ENCODE measurements at regions not wholly inside any gene's neighbourhood (a gene's known extent, or its start where the extent isn't known, plus 50 kb on each side); places are given as distances from the start of the nearest gene placed in this dataset.

DNA sequence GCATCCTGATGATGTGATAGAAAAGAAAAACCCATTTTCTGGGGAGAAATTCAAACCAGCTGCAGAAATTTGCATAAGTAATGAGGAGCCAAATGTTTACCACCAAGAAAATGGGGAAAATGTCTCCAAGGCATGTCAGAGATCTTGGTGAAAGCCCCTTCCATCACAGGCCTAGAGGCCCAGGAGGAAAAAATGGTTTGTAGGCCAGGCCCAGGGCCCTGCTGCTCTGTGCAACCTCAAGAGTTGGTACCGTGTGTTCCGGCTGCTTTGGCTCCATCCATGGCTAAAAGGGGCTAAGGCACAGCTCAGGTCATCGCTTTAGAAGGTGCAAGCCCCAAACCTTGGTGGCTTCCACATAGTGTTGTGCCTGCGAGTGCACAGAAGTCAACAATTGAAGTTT lies 543.1 kb downstream of the ZNF608 start:
- Histone ChIP-seq H3K27me3 (ENCODE audit: control insufficient read depth in 1 of 2, insufficient read depth in 2 of 2, low read length in 2 of 2) (no peaks in the 10 kb centered on the region), H3K4me3 (ENCODE audit: low read depth in 1 of 2, low read length in 2 of 2) (no peak overlapping the region), H3K4me1 (ENCODE audit: control insufficient read depth in 2 of 2, insufficient read depth in 2 of 2, low read length in 1 of 2) (no peaks in the 10 kb centered on the region), H3K9me3 (ENCODE audit: control insufficient read depth in 2 of 2, insufficient read depth in 1 of 2, low read depth in 1 of 2, low read length in 1 of 2) (peaks cover 2 to 6% of the 10 kb centered on the region in 2 donors), H3K36me3 (ENCODE audit: control insufficient read depth in 2 of 2, insufficient read depth in 2 of 2, low read length in 1 of 2) (no peaks in the 10 kb centered on the region), H3K27ac (ENCODE audit: low read depth in 2 of 2, low read length in 1 of 2) (no peak overlapping the region)
- WGBS, 2 donors, result 96% methylated on average over 4 of the region's 4 CpGs

DNA sequence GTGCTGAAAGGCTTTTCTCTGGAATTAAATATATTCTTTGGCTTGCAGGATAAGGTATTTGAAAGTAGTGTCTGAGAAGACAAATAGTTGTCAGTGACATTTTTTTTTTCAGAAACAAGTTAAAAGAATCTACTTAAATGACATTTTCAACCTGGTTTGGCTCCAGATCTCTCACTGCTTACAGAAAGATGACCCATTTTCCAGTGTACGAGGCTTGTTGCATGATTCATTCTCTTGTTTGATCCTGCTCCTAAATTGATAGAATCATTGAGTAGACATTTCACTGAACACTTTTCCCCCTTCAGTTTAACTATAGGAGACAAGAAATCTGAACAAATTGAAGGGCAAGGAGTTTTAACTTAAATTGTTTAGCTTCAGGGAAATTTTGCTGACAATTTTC lies 546.1 kb downstream of the ZNF608 start:
- WGBS, 2 donors, result 14 to 26% methylated on average over 1 of the region's 1 CpG
- Histone ChIP-seq H3K9me3 (ENCODE audit: control insufficient read depth in 2 of 2, insufficient read depth in 1 of 2, low read depth in 1 of 2, low read length in 1 of 2) (peaks cover 2 to 6% of the 10 kb centered on the region in 2 donors), H3K27ac (ENCODE audit: low read depth in 2 of 2, low read length in 1 of 2) (no peak overlapping the region), H3K27me3 (ENCODE audit: control insufficient read depth in 1 of 2, insufficient read depth in 2 of 2, low read length in 2 of 2) (no peaks in the 10 kb centered on the region), H3K36me3 (ENCODE audit: control insufficient read depth in 2 of 2, insufficient read depth in 2 of 2, low read length in 1 of 2) (no peaks in the 10 kb centered on the region), H3K4me3 (ENCODE audit: low read depth in 1 of 2, low read length in 2 of 2) (no peak overlapping the region), H3K4me1 (ENCODE audit: control insufficient read depth in 2 of 2, insufficient read depth in 2 of 2, low read length in 1 of 2) (no peaks in the 10 kb centered on the region)

DNA sequence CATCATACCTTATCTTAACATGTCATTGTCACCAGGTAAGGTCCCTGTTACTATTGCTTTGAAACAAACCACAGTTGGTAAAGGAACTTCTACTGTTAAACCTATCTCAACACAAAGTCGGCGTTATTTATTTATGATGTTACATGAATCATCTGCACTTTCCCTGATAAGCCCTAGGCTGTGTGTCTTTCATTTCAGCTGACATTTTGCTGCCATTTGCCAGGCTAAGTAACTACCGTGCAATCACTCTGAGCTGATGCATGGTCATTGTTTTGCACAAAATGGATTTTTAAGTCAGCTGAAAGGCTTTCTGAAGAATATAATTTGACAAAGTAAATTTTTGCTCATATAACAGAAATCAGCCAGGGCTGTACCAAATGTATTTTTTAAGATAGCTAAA lies 546.5 kb downstream of the ZNF608 start:
- no peak overlapping the region for H3K27ac ChIP-seq (ENCODE audit: low read depth in 2 of 2, low read length in 1 of 2)
- no peaks in the 10 kb centered on the region for H3K36me3 ChIP-seq (ENCODE audit: control insufficient read depth in 2 of 2, insufficient read depth in 2 of 2, low read length in 1 of 2)
- WGBS, 2 donors, result 52 to 57% methylated on average over 3 of the region's 3 CpGs
- H3K4me3 ChIP-seq (ENCODE audit: low read depth in 1 of 2, low read length in 2 of 2), result no peak overlapping the region
- peaks cover 2 to 6% of the 10 kb centered on the region in 2 donors for H3K9me3 ChIP-seq (ENCODE audit: control insufficient read depth in 2 of 2, insufficient read depth in 1 of 2, low read depth in 1 of 2, low read length in 1 of 2)
- no peaks in the 10 kb centered on the region for H3K4me1 ChIP-seq (ENCODE audit: control insufficient read depth in 2 of 2, insufficient read depth in 2 of 2, low read length in 1 of 2)
- no peaks in the 10 kb centered on the region for H3K27me3 ChIP-seq (ENCODE audit: control insufficient read depth in 1 of 2, insufficient read depth in 2 of 2, low read length in 2 of 2)

DNA sequence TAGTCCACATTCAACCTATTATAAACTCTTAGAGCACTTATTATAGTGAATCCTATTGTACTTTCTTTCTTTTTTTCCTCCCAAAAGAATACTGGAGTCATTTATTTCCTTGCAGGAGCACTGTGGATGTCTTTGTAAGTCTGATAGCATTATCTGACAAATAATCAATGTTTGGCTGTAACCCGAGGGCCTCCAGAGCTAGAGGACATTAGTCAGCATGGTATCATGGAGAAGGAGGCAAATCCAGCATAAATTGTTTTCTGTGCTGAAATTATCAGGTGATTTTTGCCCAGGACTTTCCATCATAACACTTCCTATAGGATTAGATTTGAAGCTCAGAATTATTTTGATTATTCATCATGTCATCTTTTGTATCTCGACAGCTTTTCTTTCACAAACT lies 551.0 kb downstream of the ZNF608 start:
- Histone ChIP-seq H3K27ac (ENCODE audit: low read depth in 2 of 2, low read length in 1 of 2) (no peak overlapping the region), H3K36me3 (ENCODE audit: control insufficient read depth in 2 of 2, insufficient read depth in 2 of 2, low read length in 1 of 2) (no peaks in the 10 kb centered on the region), H3K4me3 (ENCODE audit: low read depth in 1 of 2, low read length in 2 of 2) (no peak overlapping the region), H3K9me3 (ENCODE audit: control insufficient read depth in 2 of 2, insufficient read depth in 1 of 2, low read depth in 1 of 2, low read length in 1 of 2) (no peaks in the 10 kb centered on the region), H3K27me3 (ENCODE audit: control insufficient read depth in 1 of 2, insufficient read depth in 2 of 2, low read length in 2 of 2) (no peaks in the 10 kb centered on the region), H3K4me1 (ENCODE audit: control insufficient read depth in 2 of 2, insufficient read depth in 2 of 2, low read length in 1 of 2) (no peaks in the 10 kb centered on the region)
- 72 to 79% methylated on average over 2 of the region's 2 CpGs for WGBS, 2 donors

DNA sequence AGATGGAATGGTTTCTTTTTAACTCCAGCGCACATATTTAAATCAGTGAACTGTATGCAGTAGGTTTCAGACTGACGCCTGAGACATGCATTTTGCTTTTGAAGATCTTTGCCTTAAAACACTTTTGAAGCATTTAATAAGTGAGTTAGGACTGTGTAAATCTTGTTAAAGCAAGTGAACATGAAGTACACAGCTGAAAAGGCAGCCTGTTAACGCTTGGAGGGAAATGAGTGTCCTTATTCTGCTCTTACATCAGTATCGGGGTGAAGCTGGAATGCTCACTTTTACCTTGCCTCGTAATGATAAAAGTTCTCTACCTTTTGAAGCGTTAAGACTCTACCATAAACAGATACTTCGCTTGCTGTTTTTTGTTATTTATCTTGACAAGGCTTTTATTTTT lies 552.2 kb downstream of the ZNF608 start:
- Histone ChIP-seq H3K4me1 (ENCODE audit: control insufficient read depth in 2 of 2, insufficient read depth in 2 of 2, low read length in 1 of 2) (no peaks in the 10 kb centered on the region), H3K9me3 (ENCODE audit: control insufficient read depth in 2 of 2, insufficient read depth in 1 of 2, low read depth in 1 of 2, low read length in 1 of 2) (no peaks in the 10 kb centered on the region), H3K27me3 (ENCODE audit: control insufficient read depth in 1 of 2, insufficient read depth in 2 of 2, low read length in 2 of 2) (no peaks in the 10 kb centered on the region), H3K27ac (ENCODE audit: low read depth in 2 of 2, low read length in 1 of 2) (no peak overlapping the region), H3K4me3 (ENCODE audit: low read depth in 1 of 2, low read length in 2 of 2) (no peak overlapping the region), H3K36me3 (ENCODE audit: control insufficient read depth in 2 of 2, insufficient read depth in 2 of 2, low read length in 1 of 2) (no peaks in the 10 kb centered on the region)
- WGBS, 2 donors, result 89 to 94% methylated on average over 7 of the region's 7 CpGs

DNA sequence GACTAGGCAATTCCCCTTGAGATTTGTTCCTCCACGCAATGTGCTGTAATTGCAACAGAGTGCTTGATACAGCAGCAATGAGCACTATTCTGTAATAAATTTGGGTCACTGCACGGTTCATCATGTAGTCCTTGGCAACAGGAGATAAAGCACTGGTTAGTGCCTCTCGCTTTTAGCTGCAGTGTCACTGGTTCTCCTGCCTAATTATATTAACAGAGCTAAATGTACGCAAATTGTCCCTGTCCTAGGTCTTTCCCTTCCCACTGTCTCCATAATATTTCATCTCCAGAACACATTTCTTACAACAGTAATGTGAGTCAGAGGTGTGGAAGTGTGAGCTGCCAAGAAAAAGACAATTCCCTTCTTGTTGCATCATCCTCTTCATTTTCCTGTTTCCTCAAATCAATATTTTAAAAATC lies 553.1 kb downstream of the ZNF608 start:
- no peak overlapping the region for H3K4me3 ChIP-seq (ENCODE audit: low read depth in 1 of 2, low read length in 2 of 2)
- no peaks in the 10 kb centered on the region for H3K27me3 ChIP-seq (ENCODE audit: control insufficient read depth in 1 of 2, insufficient read depth in 2 of 2, low read length in 2 of 2)
- no peaks in the 10 kb centered on the region for H3K36me3 ChIP-seq (ENCODE audit: control insufficient read depth in 2 of 2, insufficient read depth in 2 of 2, low read length in 1 of 2)
- 65 to 78% methylated on average over 4 of the region's 4 CpGs for WGBS, 2 donors
- H3K9me3 ChIP-seq (ENCODE audit: control insufficient read depth in 2 of 2, insufficient read depth in 1 of 2, low read depth in 1 of 2, low read length in 1 of 2), result no peaks in the 10 kb centered on the region
- no peaks in the 10 kb centered on the region for H3K4me1 ChIP-seq (ENCODE audit: control insufficient read depth in 2 of 2, insufficient read depth in 2 of 2, low read length in 1 of 2)
- H3K27ac ChIP-seq (ENCODE audit: low read depth in 2 of 2, low read length in 1 of 2), result no peak overlapping the region

DNA sequence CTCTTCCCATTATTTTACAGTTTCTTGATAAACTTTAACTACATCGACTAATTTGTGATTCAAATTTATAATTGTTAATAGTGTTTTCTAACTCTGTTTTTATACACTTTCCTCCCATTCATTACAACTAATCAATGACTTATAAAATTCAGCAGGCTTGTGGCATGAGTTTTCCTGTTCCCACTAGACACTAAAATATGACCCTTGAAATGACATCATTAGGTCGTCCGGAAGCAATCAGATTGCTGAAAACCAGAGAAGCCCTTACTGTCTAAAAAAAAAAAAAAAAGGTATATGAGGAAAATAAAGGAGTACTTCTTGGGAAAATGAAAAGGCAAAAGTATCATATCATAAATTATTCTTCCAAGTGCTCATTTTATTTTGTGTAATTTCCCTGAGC lies 553.7 kb downstream of the ZNF608 start:
- 91 to 94% methylated on average over 3 of the region's 3 CpGs for WGBS, 2 donors

DNA sequence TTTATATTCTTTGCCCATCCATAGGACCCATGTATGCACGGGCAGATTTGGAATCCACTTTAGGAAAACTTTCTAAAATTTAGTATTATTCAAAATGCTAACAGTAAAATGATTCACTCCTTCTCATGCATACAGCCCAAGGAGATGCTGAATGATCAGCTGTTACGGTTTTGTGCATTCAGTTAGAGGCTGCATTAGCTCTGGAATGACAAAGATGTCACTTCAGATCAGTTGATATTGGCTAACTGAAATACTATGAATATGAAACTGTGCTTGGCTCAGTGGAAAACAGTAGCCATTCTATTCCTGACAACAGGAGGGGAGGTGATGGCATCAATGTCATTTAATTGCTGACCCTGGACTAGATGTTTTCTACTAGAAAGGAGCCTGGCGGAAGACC lies 560.7 kb downstream of the ZNF608 start:
- H3K9me3 ChIP-seq (ENCODE audit: control insufficient read depth in 2 of 2, insufficient read depth in 1 of 2, low read depth in 1 of 2, low read length in 1 of 2), result no peaks in the 10 kb centered on the region
- WGBS, 2 donors, result 95 to 96% methylated on average over 3 of the region's 3 CpGs
- no peak overlapping the region for H3K27ac ChIP-seq (ENCODE audit: low read depth in 2 of 2, low read length in 1 of 2)
- no peaks in the 10 kb centered on the region for H3K36me3 ChIP-seq (ENCODE audit: control insufficient read depth in 2 of 2, insufficient read depth in 2 of 2, low read length in 1 of 2)
- no peak overlapping the region for H3K4me3 ChIP-seq (ENCODE audit: low read depth in 1 of 2, low read length in 2 of 2)
- H3K27me3 ChIP-seq (ENCODE audit: control insufficient read depth in 1 of 2, insufficient read depth in 2 of 2, low read length in 2 of 2), result no peaks in the 10 kb centered on the region
- no peaks in the 10 kb centered on the region for H3K4me1 ChIP-seq (ENCODE audit: control insufficient read depth in 2 of 2, insufficient read depth in 2 of 2, low read length in 1 of 2)

More for the DNA sequence above, 553.7 kb downstream of the ZNF608 start:
- Histone ChIP-seq H3K4me1 (ENCODE audit: control insufficient read depth in 2 of 2, insufficient read depth in 2 of 2, low read length in 1 of 2) (no peaks in the 10 kb centered on the region), H3K27ac (ENCODE audit: low read depth in 2 of 2, low read length in 1 of 2) (no peak overlapping the region), H3K27me3 (ENCODE audit: control insufficient read depth in 1 of 2, insufficient read depth in 2 of 2, low read length in 2 of 2) (no peaks in the 10 kb centered on the region), H3K4me3 (ENCODE audit: low read depth in 1 of 2, low read length in 2 of 2) (no peak overlapping the region), H3K9me3 (ENCODE audit: control insufficient read depth in 2 of 2, insufficient read depth in 1 of 2, low read depth in 1 of 2, low read length in 1 of 2) (no peaks in the 10 kb centered on the region), H3K36me3 (ENCODE audit: control insufficient read depth in 2 of 2, insufficient read depth in 2 of 2, low read length in 1 of 2) (no peaks in the 10 kb centered on the region)

DNA sequence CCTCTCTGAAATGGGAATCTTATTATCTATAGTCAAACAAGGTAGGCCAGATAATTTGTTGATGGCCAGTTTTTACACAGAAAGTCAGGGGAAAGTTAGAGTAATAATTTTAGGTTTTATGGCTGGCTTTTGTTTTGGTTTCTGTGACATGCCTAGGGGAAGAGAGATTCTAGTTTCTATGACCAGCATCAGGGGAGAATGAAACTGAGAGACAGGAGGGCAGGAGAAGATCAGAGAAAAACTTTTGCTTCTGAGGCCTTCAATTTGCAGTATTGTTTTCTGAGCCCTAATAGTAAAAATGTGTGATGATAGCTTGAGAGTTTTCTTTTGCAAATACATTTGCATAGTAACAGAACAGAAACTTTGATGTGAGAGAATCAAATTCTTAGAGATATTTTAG lies 564.3 kb downstream of the ZNF608 start:
- no peak overlapping the region for H3K4me3 ChIP-seq (ENCODE audit: low read depth in 1 of 2, low read length in 2 of 2)

DNA sequence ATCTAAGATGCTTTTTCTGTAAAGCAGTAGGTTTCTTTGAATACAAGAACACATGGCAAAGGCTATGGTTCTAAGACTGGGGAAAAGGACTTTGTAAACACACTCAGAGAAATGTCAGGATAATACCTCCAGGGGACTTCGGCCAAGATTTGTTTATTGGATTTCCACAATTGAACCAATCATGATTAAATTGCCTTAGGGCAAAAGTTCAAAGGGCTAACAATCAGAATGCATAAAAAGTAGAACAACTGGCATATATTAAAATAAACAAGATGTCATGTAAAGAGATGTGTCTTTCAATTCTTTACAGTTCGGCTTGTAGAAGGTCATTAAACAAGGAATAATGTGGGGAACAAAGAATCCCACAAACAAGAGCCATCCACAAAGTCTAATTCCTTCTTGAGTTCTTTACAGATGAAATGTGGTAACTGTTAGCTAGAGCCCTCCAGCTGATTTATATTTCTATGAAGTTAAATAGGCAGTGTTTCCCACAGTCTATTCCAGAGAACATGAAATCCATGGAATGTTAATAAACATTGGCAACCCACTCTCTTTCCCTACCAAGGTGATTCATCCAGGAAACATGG lies 565.5 kb downstream of the ZNF608 start:
- H3K4me3 ChIP-seq (ENCODE audit: low read depth in 1 of 2, low read length in 2 of 2), result no peak overlapping the region
- H3K27ac ChIP-seq (ENCODE audit: low read depth in 2 of 2, low read length in 1 of 2), result no peak overlapping the region
- no peaks in the 10 kb centered on the region for H3K36me3 ChIP-seq (ENCODE audit: control insufficient read depth in 2 of 2, insufficient read depth in 2 of 2, low read length in 1 of 2)
- H3K9me3 ChIP-seq (ENCODE audit: control insufficient read depth in 2 of 2, insufficient read depth in 1 of 2, low read depth in 1 of 2, low read length in 1 of 2), result no peaks in the 10 kb centered on the region
- 34 to 37% methylated on average over 2 of the region's 2 CpGs for WGBS, 2 donors
- no peaks in the 10 kb centered on the region for H3K27me3 ChIP-seq (ENCODE audit: control insufficient read depth in 1 of 2, insufficient read depth in 2 of 2, low read length in 2 of 2)
- H3K4me1 ChIP-seq (ENCODE audit: control insufficient read depth in 2 of 2, insufficient read depth in 2 of 2, low read length in 1 of 2), result no peaks in the 10 kb centered on the region

More for the DNA sequence above, 564.3 kb downstream of the ZNF608 start:
- no peaks in the 10 kb centered on the region for H3K9me3 ChIP-seq (ENCODE audit: control insufficient read depth in 2 of 2, insufficient read depth in 1 of 2, low read depth in 1 of 2, low read length in 1 of 2)
- no peak overlapping the region for H3K27ac ChIP-seq (ENCODE audit: low read depth in 2 of 2, low read length in 1 of 2)
- H3K27me3 ChIP-seq (ENCODE audit: control insufficient read depth in 1 of 2, insufficient read depth in 2 of 2, low read length in 2 of 2), result no peaks in the 10 kb centered on the region
- H3K36me3 ChIP-seq (ENCODE audit: control insufficient read depth in 2 of 2, insufficient read depth in 2 of 2, low read length in 1 of 2), result no peaks in the 10 kb centered on the region
- H3K4me1 ChIP-seq (ENCODE audit: control insufficient read depth in 2 of 2, insufficient read depth in 2 of 2, low read length in 1 of 2), result no peaks in the 10 kb centered on the region

Data from esophagus (tissue), 2 donors.